Brain microvascular endothelial cell (primary cell): ENCODE measurements at regions not wholly inside any gene's neighbourhood (a gene's known extent, or its start where the extent isn't known, plus 50 kb on each side); places are given as distances from the start of the nearest gene placed in this dataset.

Experiments
- DNase-seq: peaks from one replicate; pipeline ENCODE4 v3.0.0-alpha.2; 2020
- H3K27ac ChIP-seq: fragments of 250-450 bp; sonication (Bioruptor Pico); 2 replicates; pipeline ENCODE4 v1.5.1; 2020; ENCODE audit warnings: mild to moderate bottlenecking, moderate library complexity
- H3K27me3 ChIP-seq: fragments of 250-450 bp; sonication (Bioruptor Pico); replicated peaks from 2 replicates; pipeline ENCODE4 v1.5.1; 2020; ENCODE audit warnings: mild to moderate bottlenecking
- H3K36me3 ChIP-seq: fragments of 250-450 bp; sonication (Bioruptor Pico); replicated peaks from 2 replicates; pipeline ENCODE4 v1.5.1; 2020; ENCODE audit warnings: mild to moderate bottlenecking
- H3K4me3 ChIP-seq: 2 replicates; pipeline ENCODE4 v1.5.1; 2011; ENCODE audit warnings: low read depth, mild to moderate bottlenecking, control low read depth, low read length, moderate library complexity
- CTCF ChIP-seq: IDR thresholded peaks from 2 replicates; pipeline ENCODE4 v1.5.1; 2011; ENCODE audit warnings: low read depth, mild to moderate bottlenecking, moderate library complexity, low read length, control low read depth, inconsistent platforms; ENCODE audit errors: missing control alignments
- in situ Hi-C: cut with HindIII; loops from 2 replicates; pipeline ENCODE4 v1.10.0; 2017; ENCODE audit warnings: low sequenced_read_pairs, low pct_ligation_motif_present

DNA sequence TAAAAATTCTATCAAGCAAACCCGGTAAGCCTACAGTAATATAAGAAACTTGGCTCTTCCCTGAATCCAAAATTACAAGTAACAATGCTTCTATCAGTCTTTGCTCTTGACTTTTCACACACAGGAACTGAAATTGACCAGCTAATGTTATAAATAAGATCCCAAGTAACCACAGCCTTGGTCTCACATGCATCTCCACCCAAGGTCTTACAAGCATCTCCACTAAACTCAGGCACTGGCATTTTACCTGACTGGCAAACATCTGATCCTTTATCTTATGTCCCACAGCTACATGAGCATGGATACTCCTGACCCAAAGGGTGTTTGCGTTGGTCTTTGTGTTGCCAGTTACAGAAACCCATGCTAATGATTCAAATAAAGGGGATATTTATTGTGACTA is 302.3 kb upstream of the EPHA4 start:
- Histone ChIP-seq H3K36me3 (no peaks in the 10 kb centered on the region), H3K4me3 (no peak overlapping the region), H3K27me3 (no peaks in the 10 kb centered on the region), H3K27ac (no peak overlapping the region)
- in situ Hi-C loops, result no loop called here
- no peak for TF ChIP-seq CTCF
- no peak for DNase-seq

- in situ Hi-C loops, result no loop called here
Observed at GRCh38 chr2:221857719-221858118, 285.6 kb upstream of the EPHA4 start.

GRCh38 chr2:221853297-221853696 is 281.2 kb upstream of the EPHA4 start:
- Histone ChIP-seq H3K27ac (no peak overlapping the region), H3K4me3 (no peak overlapping the region), H3K27me3 (no peaks in the 10 kb centered on the region), H3K36me3 (no peaks in the 10 kb centered on the region)
- no peak for DNase-seq
- in situ Hi-C loops, result no loop called here
- no peak for TF ChIP-seq CTCF

More at GRCh38 chr2:221857719-221858118, 285.6 kb upstream of the EPHA4 start:
- Histone ChIP-seq H3K27ac (no peak overlapping the region), H3K4me3 (no peak overlapping the region), H3K36me3 (no peaks in the 10 kb centered on the region), H3K27me3 (no peaks in the 10 kb centered on the region)
- no peak for DNase-seq
- TF ChIP-seq CTCF, result no peak

DNA sequence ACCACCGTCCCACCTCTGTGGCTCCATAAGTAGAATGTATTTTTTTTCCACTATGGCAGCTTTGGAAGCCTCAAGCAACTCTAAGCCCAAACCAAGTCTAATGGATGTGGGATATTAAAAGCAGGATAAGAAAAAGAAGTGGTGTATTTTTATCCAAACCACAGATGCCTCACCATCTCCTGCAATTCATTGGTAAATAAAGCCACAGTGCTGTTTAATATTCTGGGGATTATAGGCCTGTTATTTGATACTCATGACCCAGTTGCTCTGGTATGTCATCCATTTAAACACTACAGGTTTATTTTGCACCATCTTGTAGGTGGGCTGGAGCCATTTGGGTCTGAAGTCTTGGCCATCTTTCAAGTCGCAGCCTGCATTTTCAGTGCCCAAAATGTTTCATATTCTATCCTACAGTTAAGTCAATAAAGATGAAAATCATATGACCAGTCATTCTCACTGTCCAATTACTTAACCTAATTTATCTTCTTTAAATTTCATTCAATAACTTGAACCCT is 279.5 kb upstream of the EPHA4 start:
- TF ChIP-seq CTCF, result no peak
- Histone ChIP-seq H3K4me3 (no peak overlapping the region), H3K27ac (no peak overlapping the region), H3K36me3 (no peaks in the 10 kb centered on the region), H3K27me3 (no peaks in the 10 kb centered on the region)
- DNase-seq, result no peak
- in situ Hi-C loops, result no loop called here

DNA sequence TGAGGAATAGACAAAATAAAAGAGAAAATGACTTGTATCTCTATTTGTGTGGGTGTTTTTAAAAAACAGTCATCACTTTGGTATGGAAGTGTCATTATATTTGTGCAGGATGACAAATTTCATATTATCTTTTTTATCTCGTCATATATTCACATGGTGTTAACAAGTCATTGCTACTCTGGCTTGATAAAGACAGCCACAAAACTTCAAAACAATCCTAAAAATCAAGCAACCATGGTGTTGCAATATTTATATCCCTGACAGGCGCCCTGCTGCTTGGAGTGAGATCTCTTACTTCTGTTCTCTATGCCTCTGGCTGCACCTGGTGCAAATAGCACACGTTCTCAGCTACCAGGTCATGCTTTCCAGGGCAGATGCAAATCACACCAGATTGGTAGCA is 278.0 kb upstream of the EPHA4 start:
- H3K27me3 ChIP-seq, result no peaks in the 10 kb centered on the region
- no peak overlapping the region for H3K27ac ChIP-seq
- no peak for TF ChIP-seq CTCF
- no peak overlapping the region for H3K4me3 ChIP-seq
- no peaks in the 10 kb centered on the region for H3K36me3 ChIP-seq
- in situ Hi-C loops, result no loop called here
- DNase-seq, result no peak

GRCh38 chr2:221848286-221848685 is 276.2 kb upstream of the EPHA4 start:
- Histone ChIP-seq H3K4me3 (no peak overlapping the region), H3K36me3 (no peaks in the 10 kb centered on the region), H3K27ac (no peak overlapping the region), H3K27me3 (no peaks in the 10 kb centered on the region)
- no peak for DNase-seq
- no peak for TF ChIP-seq CTCF
- in situ Hi-C loops, result no loop called here
